OCI-LY7 (cell line): ENCODE measurements at regions not wholly inside any gene's neighbourhood (a gene's known extent, or its start where the extent isn't known, plus 50 kb on each side); places are given as distances from the start of the nearest gene placed in this dataset.

ENCODE experiments used
- CTCF ChIP-seq: fragments of 200-600 bp; sonication (generic); conservative IDR thresholded peaks from 2 replicates; pipeline ENCODE4 v1.5.1; 2014; ENCODE audit warnings: mild to moderate bottlenecking, antibody characterized with exemption, low read length, moderate library complexity, mixed read lengths
- EZH2phosphoT487 ChIP-seq: fragments of 200-600 bp; sonication (generic); IDR thresholded peaks from 2 replicates; pipeline ENCODE4 v1.6.1; 2018; ENCODE audit warnings: low read depth, borderline replicate concordance, mild to moderate bottlenecking, mixed run types, antibody characterized with exemption, low read length, moderate library complexity, mixed read lengths

- TF ChIP-seq CTCF (no peak), EZH2phosphoT487 (no peak)
Observed at GRCh38 chr12:28973491-28973890, 175.6 kb upstream of the FAR2 start.
